ENCODE measurements at regions not wholly inside any gene's neighbourhood (a gene's known extent, or its start where the extent isn't known, plus 50 kb on each side); places are given as distances from the start of the nearest gene placed in this dataset.

DNA sequence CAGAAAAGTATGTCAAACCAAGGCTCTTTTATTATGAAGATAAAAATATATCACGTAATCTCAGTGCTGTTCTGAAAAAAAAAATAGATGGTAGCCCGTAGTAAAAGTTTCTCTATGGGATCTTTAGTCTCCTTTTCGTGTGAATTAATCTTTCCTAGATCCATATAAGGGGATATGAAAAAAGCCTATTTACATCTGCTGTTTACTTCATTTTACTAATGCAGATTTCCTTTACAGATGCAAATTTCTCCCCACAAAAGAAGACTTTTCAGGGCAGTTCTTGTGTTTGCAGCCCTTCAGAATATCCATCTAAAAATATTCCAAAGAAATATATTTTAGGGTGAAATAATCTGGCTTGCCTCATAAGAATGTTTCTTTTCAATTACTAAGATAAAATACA lies 1291.7 kb downstream of the ROBO1 start:
- TF ChIP-seq CTCF (conservative IDR thresholded peaks at IDR 0.05 in 1 of 2, IDR thresholded peaks at IDR 0.05 in 1 of 2; ENCODE audit: low read depth in 1 of 2, low read length in 2 of 2) (no peak), EZH2 (IDR thresholded peaks at IDR 0.05; ENCODE audit: low read length, missing control alignments) (no peak)

Data from fibroblast of lung (primary cell).